AG09309 (cell line): ENCODE measurements at regions not wholly inside any gene's neighbourhood (a gene's known extent, or its start where the extent isn't known, plus 50 kb on each side); places are given as distances from the start of the nearest gene placed in this dataset.

ENCODE experiments used
- DNase-seq: peaks from one replicate; pipeline ENCODE4 v3.0.0-alpha.2; 2010; ENCODE audit warnings: low read depth
- H3K4me3 ChIP-seq: 2 replicates; pipeline ENCODE4 v1.5.1; 2011; ENCODE audit warnings: mild to moderate bottlenecking, low read depth, low read length, moderate library complexity; ENCODE audit not compliant: control insufficient read depth
- CTCF ChIP-seq: IDR thresholded peaks from 2 replicates; pipeline ENCODE4 v1.5.1; 2011; ENCODE audit warnings: mild to moderate bottlenecking, low read depth, low read length, inconsistent platforms; ENCODE audit not compliant: insufficient read depth, control insufficient read depth; ENCODE audit errors: missing control alignments

- no peak for TF ChIP-seq CTCF
- DNase-seq: no peak
Observed at GRCh38 chr17:72299100-72299499, 178.3 kb downstream of the SOX9 start.

GRCh38 chr17:72299592-72299991 is 178.8 kb downstream of the SOX9 start:
- no peak for TF ChIP-seq CTCF
- no peak for DNase-seq
- no peak overlapping the region for H3K4me3 ChIP-seq

More at GRCh38 chr17:72299100-72299499, 178.3 kb downstream of the SOX9 start:
- no peak overlapping the region for H3K4me3 ChIP-seq

GRCh38 chr17:72301887-72302286 is 181.1 kb downstream of the SOX9 start:
- TF ChIP-seq CTCF: no peak
- DNase-seq: no peak
- no peak overlapping the region for H3K4me3 ChIP-seq

- DNase-seq: no peak
- no peak for TF ChIP-seq CTCF
- H3K4me3 ChIP-seq: no peak overlapping the region
Observed at GRCh38 chr17:72302735-72303134, 181.9 kb downstream of the SOX9 start.

- no peak overlapping the region for H3K4me3 ChIP-seq
- DNase-seq: no peak
- no peak for TF ChIP-seq CTCF
Observed at GRCh38 chr17:72303787-72304733, 183.2 kb downstream of the SOX9 start.

- DNase-seq: no peak
- H3K4me3 ChIP-seq: no peak overlapping the region
- TF ChIP-seq CTCF: no peak
Observed at GRCh38 chr17:72304859-72305258, 184.0 kb downstream of the SOX9 start.
